HG02642 (cell line): ENCODE measurements at regions not wholly inside any gene's neighbourhood (a gene's known extent, or its start where the extent isn't known, plus 50 kb on each side); places are given as distances from the start of the nearest gene placed in this dataset.
"Not testable (repeated sequence)": the region's sequence is repeated elsewhere in the genome, so short reads cannot be mapped to it uniquely, and the experiment has no call there.

Source experiments
- ATAC-seq: cut with Tn5 transposase; IDR thresholded peaks from one replicate; pipeline ENCODE4 v1.9.1; 2021; ENCODE audit warnings: mild to moderate bottlenecking; ENCODE audit not compliant: unreplicated experiment, poor library complexity

GRCh38 chr14:83289896-83290295, 1756.2 kb upstream of the SEL1L start:
- ATAC-seq: no peak

- no peak for ATAC-seq
Measured at GRCh38 chr14:83290447-83290846, 1756.8 kb upstream of the SEL1L start.

GRCh38 chr14:83291714-83292113, 1758.1 kb upstream of the SEL1L start:
- ATAC-seq: no peak

- no peak for ATAC-seq
Measured at GRCh38 chr14:83294941-83295340, 1761.3 kb upstream of the SEL1L start.

GRCh38 chr14:83297361-83297760, 1763.7 kb upstream of the SEL1L start:
- ATAC-seq: no peak

- ATAC-seq: not testable (repeated sequence)
Measured at GRCh38 chr14:83298016-83298415, 1764.4 kb upstream of the SEL1L start.

- no peak for ATAC-seq
Measured at GRCh38 chr14:83300476-83301064, 1766.9 kb upstream of the SEL1L start.

- ATAC-seq: no peak
Measured at GRCh38 chr14:83301791-83302190, 1768.1 kb upstream of the SEL1L start.

- no peak for ATAC-seq
Measured at GRCh38 chr14:83309211-83309610, 1775.6 kb upstream of the SEL1L start.

GRCh38 chr14:83309833-83310232, 1776.2 kb upstream of the SEL1L start:
- no peak for ATAC-seq

GRCh38 chr14:83312511-83312910, 1778.9 kb upstream of the SEL1L start:
- no peak for ATAC-seq

GRCh38 chr14:83314764-83315163, 1781.1 kb upstream of the SEL1L start:
- ATAC-seq: no peak

- ATAC-seq: no peak
Measured at GRCh38 chr14:83316356-83316755, 1782.7 kb upstream of the SEL1L start.

- ATAC-seq: no peak
Measured at GRCh38 chr14:83320837-83321236, 1787.2 kb upstream of the SEL1L start.

GRCh38 chr14:83331513-83331912, 1797.9 kb upstream of the SEL1L start:
- ATAC-seq: no peak

- no peak for ATAC-seq
Measured at GRCh38 chr14:83342590-83342989, 1808.9 kb upstream of the SEL1L start.

- ATAC-seq: no peak
Measured at GRCh38 chr14:83347874-83348273, 1814.2 kb upstream of the SEL1L start.

GRCh38 chr14:83355609-83356008, 1822.0 kb upstream of the SEL1L start:
- ATAC-seq: no peak

GRCh38 chr14:83356080-83356479, 1822.4 kb upstream of the SEL1L start:
- no peak for ATAC-seq

GRCh38 chr14:83372271-83372670, 1838.6 kb upstream of the SEL1L start:
- ATAC-seq: no peak

GRCh38 chr14:83379436-83379835, 1845.8 kb upstream of the SEL1L start:
- ATAC-seq: no peak

GRCh38 chr14:83384253-83384652, 1850.6 kb upstream of the SEL1L start:
- ATAC-seq: no peak

- ATAC-seq: no peak
Measured at GRCh38 chr14:83395321-83395720, 1861.7 kb upstream of the SEL1L start.
